ENCODE measurements at regions not wholly inside any gene's neighbourhood (a gene's known extent, or its start where the extent isn't known, plus 50 kb on each side); places are given as distances from the start of the nearest gene placed in this dataset.

DNA sequence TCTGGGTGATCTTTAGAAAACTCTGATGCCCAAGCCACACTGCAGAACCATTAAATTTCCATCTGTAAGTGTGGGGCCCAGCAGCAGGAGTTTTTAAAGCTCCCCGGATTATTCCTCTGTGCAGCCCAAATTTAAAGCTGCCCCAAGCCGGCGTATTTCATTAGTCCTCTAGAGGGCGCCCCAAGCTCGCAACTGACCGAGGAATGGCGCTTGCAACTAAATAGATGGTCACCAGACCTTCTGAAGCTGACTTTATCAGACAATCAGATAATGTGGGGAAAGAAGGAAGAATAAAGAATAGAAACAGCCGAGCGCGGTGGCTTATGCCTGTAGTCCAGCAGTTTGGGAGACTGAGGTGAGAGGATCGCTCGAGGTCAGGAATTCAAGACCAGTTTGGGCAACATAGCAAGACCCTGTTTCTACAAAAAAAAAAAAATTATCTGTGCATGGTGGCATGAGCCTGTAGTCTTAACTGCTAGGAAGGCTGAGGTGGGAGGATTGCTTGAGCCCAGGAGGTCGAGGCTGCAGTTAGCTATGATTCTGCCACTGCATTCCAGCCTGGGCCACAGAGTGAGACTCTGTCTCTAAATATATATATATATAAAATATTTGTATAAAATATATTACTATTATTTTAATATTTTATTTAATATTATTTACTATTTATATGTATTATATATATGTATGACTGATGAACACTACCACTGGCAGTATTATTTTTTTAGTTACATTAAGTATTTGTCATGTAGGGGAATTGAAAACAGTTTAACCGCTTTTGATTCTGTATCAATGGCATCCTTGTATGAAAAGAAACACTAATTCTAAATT lies 56.0 kb downstream of the OTOR start:
- TF ChIP-seq, protein P1, sequence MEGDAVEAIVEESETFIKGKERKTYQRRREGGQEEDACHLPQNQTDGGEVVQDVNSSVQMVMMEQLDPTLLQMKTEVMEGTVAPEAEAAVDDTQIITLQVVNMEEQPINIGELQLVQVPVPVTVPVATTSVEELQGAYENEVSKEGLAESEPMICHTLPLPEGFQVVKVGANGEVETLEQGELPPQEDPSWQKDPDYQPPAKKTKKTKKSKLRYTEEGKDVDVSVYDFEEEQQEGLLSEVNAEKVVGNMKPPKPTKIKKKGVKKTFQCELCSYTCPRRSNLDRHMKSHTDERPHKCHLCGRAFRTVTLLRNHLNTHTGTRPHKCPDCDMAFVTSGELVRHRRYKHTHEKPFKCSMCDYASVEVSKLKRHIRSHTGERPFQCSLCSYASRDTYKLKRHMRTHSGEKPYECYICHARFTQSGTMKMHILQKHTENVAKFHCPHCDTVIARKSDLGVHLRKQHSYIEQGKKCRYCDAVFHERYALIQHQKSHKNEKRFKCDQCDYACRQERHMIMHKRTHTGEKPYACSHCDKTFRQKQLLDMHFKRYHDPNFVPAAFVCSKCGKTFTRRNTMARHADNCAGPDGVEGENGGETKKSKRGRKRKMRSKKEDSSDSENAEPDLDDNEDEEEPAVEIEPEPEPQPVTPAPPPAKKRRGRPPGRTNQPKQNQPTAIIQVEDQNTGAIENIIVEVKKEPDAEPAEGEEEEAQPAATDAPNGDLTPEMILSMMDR (conservative IDR thresholded peaks at IDR 0.05; ENCODE audit: low read depth, low read length) = peak; percentile 95
- no peak for TF ChIP-seq EZH2 (IDR thresholded peaks at IDR 0.05; ENCODE audit: borderline replicate concordance, low read depth, low read length, poor library complexity, severe bottlenecking)
